K562 (cell line): ENCODE measurements at regions not wholly inside any gene's neighbourhood (a gene's known extent, or its start where the extent isn't known, plus 50 kb on each side); places are given as distances from the start of the nearest gene placed in this dataset.

Source experiments
- BRF1 ChIP-seq: IDR thresholded peaks from 3 replicates; pipeline ENCODE4 v1.6.1; 2011; ENCODE audit warnings: borderline replicate concordance, mild to moderate bottlenecking; ENCODE audit not compliant: insufficient read length; ENCODE audit errors: extremely low read depth
- FOXK1 ChIP-seq: sonication (generic); formaldehyde crosslinking; IDR thresholded peaks from 2 replicates; pipeline ENCODE4 v1.8.0; 2022; ENCODE audit warnings: missing genetic modification reagents, mild to moderate bottlenecking, borderline replicate concordance
- HDAC3 ChIP-seq: fragments of 450-650 bp; IDR thresholded peaks from 2 replicates; pipeline ENCODE4 v1.6.1; 2018; ENCODE audit warnings: borderline replicate concordance, mild to moderate bottlenecking, moderate library complexity; ENCODE audit not compliant: partially characterized antibody
- HDAC6 ChIP-seq: IDR thresholded peaks from 2 replicates; pipeline ENCODE4 v1.6.1; 2012; ENCODE audit warnings: low read depth, mild to moderate bottlenecking, control low read depth, inconsistent platforms, low read length, moderate library complexity
- HOXB6 ChIP-seq: fragments of 250-450 bp; sonication (Bioruptor Pico); IDR thresholded peaks from 2 replicates; pipeline ENCODE4 v1.5.1; 2022; ENCODE audit warnings: mild to moderate bottlenecking, borderline replicate concordance
- MBD2 ChIP-seq: sonication (generic); IDR thresholded peaks from 2 replicates; pipeline ENCODE4 v1.6.1; 2016; ENCODE audit warnings: low read depth, borderline replicate concordance
- MYC ChIP-seq, 2 experiments: fragments of 250-450 bp in 1 of 2; sonication (Bioruptor Pico) in 1 of 2; IDR thresholded peaks; 2 replicates each; pipeline versions ENCODE4 v1.5.1 to v1.6.1; 2012 to 2021; ENCODE audit warnings: low read depth in 2 of 2, borderline replicate concordance in 1 of 2, improper control_type of control experiment in 1 of 2, low read length in 1 of 2, mild to moderate bottlenecking in 1 of 2, moderate library complexity in 1 of 2
- NFRKB ChIP-seq: fragments of 450-650 bp; IDR thresholded peaks from 2 replicates; pipeline ENCODE4 v1.6.1; 2016; ENCODE audit warnings: low read depth
- PCBP1 ChIP-seq: fragments of 200-400 bp; formaldehyde crosslinking; IDR thresholded peaks from 2 replicates; pipeline ENCODE4 v1.6.1; 2018; ENCODE audit warnings: mild to moderate bottlenecking, low read depth, low read length; ENCODE audit not compliant: poor library complexity, severe bottlenecking
- PTRF ChIP-seq: fragments of 450-650 bp; IDR thresholded peaks from 2 replicates; pipeline ENCODE4 v1.6.1; 2016; ENCODE audit warnings: mild to moderate bottlenecking, missing genetic modification characterization, missing compliant biosample characterization
- PTTG1 ChIP-seq: fragments of 450-650 bp; IDR thresholded peaks from 2 replicates; pipeline ENCODE4 v1.6.1; 2016; ENCODE audit warnings: low read depth, mild to moderate bottlenecking, missing genetic modification characterization, missing compliant biosample characterization
- SMARCA4 ChIP-seq: fragments of 450-650 bp; IDR thresholded peaks from 2 replicates; pipeline ENCODE4 v1.6.1; 2016
- SMC3 ChIP-seq: conservative IDR thresholded peaks from 2 replicates; pipeline ENCODE4 v1.6.1; 2011; ENCODE audit warnings: low read depth, low read length, improper control_type of control experiment; ENCODE audit not compliant: insufficient read depth
- ZNF277 ChIP-seq: fragments of 250-450 bp; sonication (Bioruptor Pico); IDR thresholded peaks from 2 replicates; pipeline ENCODE4 v1.8.0; 2022; ENCODE audit warnings: inconsistent platforms, mild to moderate bottlenecking, moderate library complexity, borderline replicate concordance
- ZNF444 ChIP-seq: fragments of 250-450 bp; sonication (Bioruptor Pico); IDR thresholded peaks from 2 replicates; pipeline ENCODE4 v1.4.0; 2020; ENCODE audit warnings: mild to moderate bottlenecking, moderate library complexity
- ZNF584 ChIP-seq: fragments of 200-800 bp; sonication (Bioruptor generic); IDR thresholded peaks from 2 replicates; pipeline ENCODE4 v1.6.1; 2016; ENCODE audit warnings: low read depth, mild to moderate bottlenecking, missing genetic modification characterization, missing compliant biosample characterization
- TF ChIP-seq, protein P1 (sequence below): sonication (generic); formaldehyde crosslinking; IDR thresholded peaks from 2 replicates; pipeline ENCODE4 v1.8.1; 2022; ENCODE audit warnings: missing genetic modification reagents
- TF ChIP-seq, protein P2 (sequence below): fragments of 250-450 bp; sonication (Bioruptor Pico); IDR thresholded peaks from 2 replicates; pipeline ENCODE4 v1.8.0; 2021; ENCODE audit warnings: moderate library complexity, mild to moderate bottlenecking, inconsistent platforms
- TF ChIP-seq, protein P3 (sequence below): fragments of 450-650 bp; IDR thresholded peaks from 2 replicates; pipeline ENCODE4 v1.6.1; 2017; ENCODE audit warnings: antibody characterized with exemption, mild to moderate bottlenecking

GRCh38 chr2:144580521-144581161 is 60.7 kb upstream of the ZEB2 start (continued):
- TF ChIP-seq MYC (IDR thresholded peaks at IDR 0.05; ENCODE audit: low read depth, low read length), result peak; percentile 63
- TF ChIP-seq MYC (CRISPR knock-in tag; IDR thresholded peaks at IDR 0.05; ENCODE audit: borderline replicate concordance, low read depth), result no peak
- TF ChIP-seq, protein P1, sequence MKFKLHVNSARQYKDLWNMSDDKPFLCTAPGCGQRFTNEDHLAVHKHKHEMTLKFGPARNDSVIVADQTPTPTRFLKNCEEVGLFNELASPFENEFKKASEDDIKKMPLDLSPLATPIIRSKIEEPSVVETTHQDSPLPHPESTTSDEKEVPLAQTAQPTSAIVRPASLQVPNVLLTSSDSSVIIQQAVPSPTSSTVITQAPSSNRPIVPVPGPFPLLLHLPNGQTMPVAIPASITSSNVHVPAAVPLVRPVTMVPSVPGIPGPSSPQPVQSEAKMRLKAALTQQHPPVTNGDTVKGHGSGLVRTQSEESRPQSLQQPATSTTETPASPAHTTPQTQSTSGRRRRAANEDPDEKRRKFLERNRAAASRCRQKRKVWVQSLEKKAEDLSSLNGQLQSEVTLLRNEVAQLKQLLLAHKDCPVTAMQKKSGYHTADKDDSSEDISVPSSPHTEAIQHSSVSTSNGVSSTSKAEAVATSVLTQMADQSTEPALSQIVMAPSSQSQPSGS, result no peak
- TF ChIP-seq SMARCA4, result peak; percentile 90
- no peak for TF ChIP-seq HOXB6 (CRISPR knock-in tag)
- no peak for TF ChIP-seq ZNF444 (CRISPR knock-in tag)
- TF ChIP-seq, protein P2, sequence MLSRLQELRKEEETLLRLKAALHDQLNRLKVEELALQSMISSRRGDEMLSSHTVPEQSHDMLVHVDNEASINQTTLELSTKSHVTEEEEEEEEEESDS (CRISPR knock-in tag), result no peak
- TF ChIP-seq HDAC3, result peak; percentile 75
- no peak for TF ChIP-seq ZNF584
- no peak for TF ChIP-seq PCBP1
- no peak for TF ChIP-seq HDAC6
- no peak for TF ChIP-seq BRF1
- TF ChIP-seq MBD2, result peak; percentile 80
- no peak for TF ChIP-seq SMC3
- no peak for TF ChIP-seq FOXK1 (CRISPR knock-in tag)
- TF ChIP-seq, protein P3, sequence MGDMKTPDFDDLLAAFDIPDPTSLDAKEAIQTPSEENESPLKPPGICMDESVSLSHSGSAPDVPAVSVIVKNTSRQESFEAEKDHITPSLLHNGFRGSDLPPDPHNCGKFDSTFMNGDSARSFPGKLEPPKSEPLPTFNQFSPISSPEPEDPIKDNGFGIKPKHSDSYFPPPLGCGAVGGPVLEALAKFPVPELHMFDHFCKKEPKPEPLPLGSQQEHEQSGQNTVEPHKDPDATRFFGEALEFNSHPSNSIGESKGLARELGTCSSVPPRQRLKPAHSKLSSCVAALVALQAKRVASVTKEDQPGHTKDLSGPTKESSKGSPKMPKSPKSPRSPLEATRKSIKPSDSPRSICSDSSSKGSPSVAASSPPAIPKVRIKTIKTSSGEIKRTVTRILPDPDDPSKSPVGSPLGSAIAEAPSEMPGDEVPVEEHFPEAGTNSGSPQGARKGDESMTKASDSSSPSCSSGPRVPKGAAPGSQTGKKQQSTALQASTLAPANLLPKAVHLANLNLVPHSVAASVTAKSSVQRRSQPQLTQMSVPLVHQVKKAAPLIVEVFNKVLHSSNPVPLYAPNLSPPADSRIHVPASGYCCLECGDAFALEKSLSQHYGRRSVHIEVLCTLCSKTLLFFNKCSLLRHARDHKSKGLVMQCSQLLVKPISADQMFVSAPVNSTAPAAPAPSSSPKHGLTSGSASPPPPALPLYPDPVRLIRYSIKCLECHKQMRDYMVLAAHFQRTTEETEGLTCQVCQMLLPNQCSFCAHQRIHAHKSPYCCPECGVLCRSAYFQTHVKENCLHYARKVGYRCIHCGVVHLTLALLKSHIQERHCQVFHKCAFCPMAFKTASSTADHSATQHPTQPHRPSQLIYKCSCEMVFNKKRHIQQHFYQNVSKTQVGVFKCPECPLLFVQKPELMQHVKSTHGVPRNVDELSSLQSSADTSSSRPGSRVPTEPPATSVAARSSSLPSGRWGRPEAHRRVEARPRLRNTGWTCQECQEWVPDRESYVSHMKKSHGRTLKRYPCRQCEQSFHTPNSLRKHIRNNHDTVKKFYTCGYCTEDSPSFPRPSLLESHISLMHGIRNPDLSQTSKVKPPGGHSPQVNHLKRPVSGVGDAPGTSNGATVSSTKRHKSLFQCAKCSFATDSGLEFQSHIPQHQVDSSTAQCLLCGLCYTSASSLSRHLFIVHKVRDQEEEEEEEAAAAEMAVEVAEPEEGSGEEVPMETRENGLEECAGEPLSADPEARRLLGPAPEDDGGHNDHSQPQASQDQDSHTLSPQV, result peak; percentile 73; the same call in 1 of the 2 replicates
- TF ChIP-seq PTRF (tag), result no peak
- no peak; the same call in 1 of the 2 replicates for TF ChIP-seq NFRKB
- TF ChIP-seq PTTG1 (tag), result no peak
- no peak for TF ChIP-seq ZNF277
